GM21576 (cell line): ENCODE measurements at regions not wholly inside any gene's neighbourhood (a gene's known extent, or its start where the extent isn't known, plus 50 kb on each side); places are given as distances from the start of the nearest gene placed in this dataset.
"Not testable (repeated sequence)": the region's sequence is repeated elsewhere in the genome, so short reads cannot be mapped to it uniquely, and the experiment has no call there.

ENCODE experiments used
- ATAC-seq: cut with Tn5 transposase; IDR thresholded peaks from one replicate; pipeline ENCODE4 v1.9.1; 2021; ENCODE audit warnings: mild to moderate bottlenecking, moderate library complexity; ENCODE audit not compliant: unreplicated experiment

GRCh38 chr2:139609109-139609508, 828.9 kb upstream of the NXPH2 start:
- ATAC-seq: no peak

DNA sequence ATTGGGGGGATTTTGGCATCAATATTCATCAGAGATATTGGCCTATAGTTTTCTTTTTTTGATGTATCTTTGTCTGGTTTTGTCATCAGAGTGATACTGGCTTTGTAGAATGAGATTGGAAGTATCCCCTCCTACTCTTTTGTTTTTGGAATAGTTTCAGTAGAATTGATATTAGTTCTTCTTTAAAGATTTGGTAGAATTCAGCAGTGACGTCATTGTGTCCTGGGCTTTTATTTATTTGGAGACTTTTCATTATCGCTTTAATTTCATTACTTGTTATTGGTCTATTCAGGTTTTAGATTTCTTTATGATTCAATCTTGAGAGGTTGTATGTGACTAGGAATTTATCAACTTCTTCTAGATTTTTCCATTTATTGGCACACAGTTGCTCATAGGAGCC, 825.5 kb upstream of the NXPH2 start:
- no peak for ATAC-seq

DNA sequence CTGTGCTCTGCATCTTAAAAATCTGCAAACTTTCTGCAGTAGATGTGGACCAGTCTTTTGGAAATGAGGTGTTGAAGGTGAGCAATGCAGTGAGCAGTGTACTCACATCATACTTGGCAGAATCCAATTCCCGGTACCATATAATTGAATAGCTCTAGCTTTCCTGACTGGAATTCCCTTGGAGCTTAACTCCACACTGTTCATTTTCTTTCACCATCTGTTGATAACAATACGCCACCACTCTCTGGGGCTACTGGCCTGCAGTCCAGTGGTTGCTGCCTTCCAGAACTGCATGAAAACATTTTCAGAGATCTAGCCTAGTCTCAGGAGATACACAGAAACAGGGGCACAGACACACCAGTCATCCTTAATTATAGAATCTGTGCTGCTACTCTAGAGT, 820.0 kb upstream of the NXPH2 start:
- ATAC-seq: no peak

GRCh38 chr2:139585101-139585500, 804.9 kb upstream of the NXPH2 start:
- ATAC-seq: no peak

DNA sequence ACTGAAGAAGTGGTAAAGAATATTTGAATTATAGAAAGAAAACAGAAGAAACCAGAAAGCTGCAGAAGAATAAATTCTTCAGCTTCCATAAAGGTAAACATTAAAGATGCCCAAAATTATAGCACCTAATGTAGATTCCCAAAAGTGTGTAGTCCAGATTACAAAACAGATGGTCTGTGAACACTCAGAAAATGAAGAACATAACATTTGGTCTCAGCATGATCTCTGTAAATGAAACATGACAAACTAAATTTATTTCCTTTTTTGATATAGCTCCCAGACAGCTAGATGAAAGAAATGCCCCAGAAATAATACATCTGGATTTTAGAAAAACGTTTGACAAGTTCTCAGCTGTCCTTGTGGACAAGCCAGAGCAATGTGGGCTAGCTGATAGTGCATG, 794.2 kb upstream of the NXPH2 start:
- no peak for ATAC-seq

DNA sequence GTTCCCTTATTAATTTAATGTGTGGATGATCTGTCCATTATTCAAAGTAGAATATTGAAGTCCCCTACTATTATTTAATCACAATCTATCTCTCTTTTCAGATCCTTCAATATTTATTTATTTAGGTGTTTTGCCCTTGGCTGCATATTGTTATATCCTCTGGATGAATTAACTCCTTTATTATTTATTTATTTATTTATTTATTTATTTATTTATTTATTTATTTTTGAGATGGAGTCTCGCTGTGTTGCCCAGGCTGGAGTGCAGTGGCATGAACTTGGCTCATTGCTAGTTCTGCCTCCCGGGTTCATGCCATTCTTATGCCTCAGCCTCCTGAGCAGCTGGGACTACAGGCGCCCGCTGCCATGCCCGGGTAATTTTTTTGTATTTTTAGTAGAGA, 776.6 kb upstream of the NXPH2 start:
- ATAC-seq: no peak

DNA sequence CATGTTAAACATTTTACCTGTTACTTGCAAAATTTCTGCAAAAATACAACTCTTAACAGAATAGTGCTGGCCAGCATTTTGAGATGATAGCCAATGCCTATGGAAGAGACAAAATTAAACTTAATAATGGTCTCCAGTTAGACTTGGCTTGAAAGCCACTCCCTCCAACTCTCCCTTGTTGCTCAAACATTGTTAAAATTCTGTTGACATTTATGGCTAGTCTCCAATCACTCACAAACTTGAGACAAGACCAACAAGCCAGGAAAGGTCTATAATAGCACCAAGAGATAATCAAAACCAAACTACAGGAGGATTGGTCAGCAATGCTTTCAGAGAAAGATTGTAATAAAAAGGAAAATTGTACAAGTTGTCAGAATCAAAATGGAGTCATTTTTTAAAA, 770.7 kb upstream of the NXPH2 start:
- no peak for ATAC-seq

- ATAC-seq: no peak
Observed at GRCh38 chr2:139550341-139550740, 770.2 kb upstream of the NXPH2 start.

DNA sequence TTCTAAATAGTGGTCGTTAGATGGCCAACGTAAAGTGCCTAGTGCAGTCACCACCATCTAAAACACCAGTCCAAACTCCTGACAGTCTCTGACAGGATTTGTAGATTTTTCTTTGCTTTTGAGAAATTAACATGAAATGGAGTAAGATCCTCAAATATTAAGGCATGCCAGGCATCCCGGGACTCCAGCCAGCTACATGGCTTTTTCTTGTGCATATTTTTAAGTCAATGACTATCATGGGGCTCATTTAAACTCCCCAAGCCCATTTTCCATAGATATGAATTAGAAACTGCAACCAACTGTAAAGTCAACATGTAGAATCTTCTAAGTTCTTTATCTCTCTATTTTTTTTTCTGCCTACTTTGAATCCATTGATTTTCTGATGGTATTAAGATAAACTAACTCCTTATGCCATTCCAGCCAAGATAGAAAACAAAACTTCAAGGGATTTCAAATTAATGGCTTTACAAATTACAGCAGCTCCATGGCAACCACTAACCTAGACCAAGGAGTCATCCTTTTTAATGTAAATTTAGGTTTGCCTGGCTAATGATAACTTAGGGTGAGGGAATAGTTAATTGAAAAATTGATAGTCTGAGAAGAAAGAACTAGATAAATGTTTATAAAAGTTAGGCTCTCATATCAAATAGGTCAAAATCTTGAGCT, 764.1 kb upstream of the NXPH2 start:
- ATAC-seq: no peak

GRCh38 chr2:139538332-139539020, 758.3 kb upstream of the NXPH2 start:
- not testable (repeated sequence) for ATAC-seq

- ATAC-seq: no peak
Observed at GRCh38 chr2:139529080-139529479, 748.9 kb upstream of the NXPH2 start.

- no peak for ATAC-seq
Observed at GRCh38 chr2:139526781-139527180, 746.6 kb upstream of the NXPH2 start.

- ATAC-seq: no peak
Observed at GRCh38 chr2:139518321-139518720, 738.1 kb upstream of the NXPH2 start.

DNA sequence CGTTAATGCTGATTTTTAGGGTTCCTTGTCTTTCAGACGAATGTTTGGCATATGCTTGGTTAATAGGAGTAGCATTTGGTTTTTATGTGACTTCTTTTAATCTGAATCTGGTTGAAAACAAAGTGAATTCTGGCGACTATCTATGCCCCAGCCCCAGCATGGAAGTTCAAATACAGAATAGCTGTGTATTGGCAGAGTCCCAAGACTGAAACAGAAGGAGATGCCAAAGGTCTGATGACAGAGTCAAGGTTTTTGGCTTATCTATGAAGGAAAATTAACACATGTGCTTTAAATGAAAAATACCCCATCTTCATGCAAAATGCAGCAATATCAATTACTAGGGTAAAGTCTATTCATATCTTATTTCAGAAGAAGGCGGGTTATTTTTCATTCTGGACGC, 734.8 kb upstream of the NXPH2 start:
- no peak for ATAC-seq

GRCh38 chr2:139495851-139496250, 715.7 kb upstream of the NXPH2 start:
- ATAC-seq: no peak

GRCh38 chr2:139492131-139492680, 712.0 kb upstream of the NXPH2 start:
- no peak for ATAC-seq

DNA sequence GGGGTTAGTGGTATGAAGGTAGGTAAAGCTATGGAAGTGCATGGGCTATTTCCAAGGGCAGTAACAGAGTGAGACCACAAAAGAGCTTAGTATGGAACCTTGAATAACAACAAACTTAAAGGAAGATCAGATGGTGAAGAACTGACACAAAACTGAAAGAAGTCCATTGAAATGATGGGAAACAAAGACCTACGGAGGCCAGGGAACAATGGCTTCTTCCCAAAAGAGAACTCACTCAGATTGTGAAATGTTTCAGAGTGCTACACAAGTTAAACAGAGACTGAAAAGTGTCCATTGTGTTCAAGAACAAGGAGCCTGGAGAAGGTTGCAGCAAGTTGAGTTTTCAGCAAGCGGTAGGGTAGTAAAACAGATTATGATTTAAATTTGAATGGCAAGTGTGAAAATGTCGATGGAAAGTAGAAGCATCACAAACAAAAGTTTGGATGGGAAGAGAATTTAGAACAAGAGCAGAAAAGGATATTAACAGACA, 700.0 kb upstream of the NXPH2 start:
- no peak for ATAC-seq

DNA sequence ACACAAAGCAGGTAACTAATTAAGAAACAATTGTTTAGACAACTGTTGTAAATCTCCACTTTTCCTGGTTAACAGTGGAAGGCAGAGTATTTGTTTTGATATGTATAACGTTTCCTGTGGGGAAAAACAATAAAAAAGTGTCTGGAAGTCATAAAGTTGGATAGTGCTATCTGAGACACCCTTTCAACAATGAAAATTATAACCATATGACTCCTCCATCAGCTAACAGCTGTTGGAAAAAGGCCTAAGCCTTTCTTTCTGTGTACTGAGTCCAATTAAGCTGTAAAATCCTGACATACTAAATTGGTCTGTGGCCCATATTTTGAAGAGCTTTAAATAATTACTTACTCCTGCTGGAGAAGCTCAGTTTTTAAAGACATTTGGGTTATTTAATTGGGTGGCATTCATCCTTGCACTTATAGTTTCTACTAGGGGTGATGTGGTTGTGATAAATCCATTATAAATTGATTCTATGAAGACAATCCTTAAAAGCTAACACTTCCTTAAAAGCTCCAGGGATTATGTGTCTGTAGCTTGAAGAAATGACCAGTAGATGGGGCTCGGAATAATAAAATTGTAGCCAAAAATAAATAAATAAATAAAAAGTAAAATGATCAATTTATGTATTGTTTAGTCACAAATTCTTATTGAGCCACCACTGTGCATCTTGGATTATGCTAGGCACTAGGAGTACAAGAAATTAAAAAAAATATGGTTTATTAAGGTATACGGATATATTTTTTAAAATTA, 698.1 kb upstream of the NXPH2 start:
- ATAC-seq: no peak

DNA sequence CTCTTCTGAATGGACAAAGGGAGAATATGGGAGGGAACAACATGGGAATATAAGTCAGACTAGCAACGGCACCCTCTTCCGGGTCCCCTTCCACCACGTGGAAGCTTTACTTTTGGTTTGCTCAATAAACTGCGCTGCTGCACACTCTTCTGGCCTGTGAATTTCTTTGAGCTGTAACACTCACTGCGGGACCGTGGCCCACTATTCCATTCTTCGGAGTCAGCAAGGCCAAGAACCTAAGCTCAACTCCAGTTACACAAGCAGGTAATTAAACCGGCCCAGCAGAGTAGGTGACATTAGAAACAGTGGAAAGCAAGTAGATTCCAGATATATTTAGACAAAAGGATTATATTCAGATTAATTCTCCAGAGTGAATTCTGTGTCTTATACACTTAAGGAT, 697.4 kb upstream of the NXPH2 start:
- ATAC-seq: no peak

GRCh38 chr2:139469985-139470384, 689.8 kb upstream of the NXPH2 start:
- ATAC-seq: no peak

DNA sequence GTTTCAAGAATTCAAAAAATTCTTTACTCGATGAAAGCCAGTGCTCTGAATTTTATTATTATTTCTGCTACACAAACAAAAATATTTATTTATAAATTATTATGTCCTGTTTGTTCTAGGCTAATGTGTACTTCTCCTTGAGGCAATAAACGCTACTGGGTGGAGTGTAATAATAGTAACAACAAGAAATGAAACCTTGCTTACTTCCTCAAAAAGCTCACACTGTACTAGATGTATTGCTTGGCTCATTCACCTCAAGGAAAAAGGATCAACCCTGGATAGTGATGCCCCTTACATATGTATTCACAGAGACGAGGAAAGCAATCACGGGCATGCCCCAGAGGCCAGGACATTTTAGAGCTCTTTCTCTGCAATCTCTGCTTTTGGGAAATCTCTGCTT, 685.6 kb upstream of the NXPH2 start:
- no peak for ATAC-seq

- no peak for ATAC-seq
Observed at GRCh38 chr2:139457873-139458272, 677.7 kb upstream of the NXPH2 start.
